GM12891 (cell line): ENCODE measurements at regions not wholly inside any gene's neighbourhood (a gene's known extent, or its start where the extent isn't known, plus 50 kb on each side); places are given as distances from the start of the nearest gene placed in this dataset.
"Not testable (repeated sequence)": the region's sequence is repeated elsewhere in the genome, so short reads cannot be mapped to it uniquely, and the experiment has no call there.

ENCODE experiments used
- DNase-seq: peaks from one replicate; pipeline ENCODE4 v3.0.0; 2011; ENCODE audit warnings: low spot score; ENCODE audit not compliant: insufficient read length
- FAIRE-seq: peaks from 2 replicates; lab custom pipeline; 2011; peaks lifted over from hg19 to GRCh38; lab: Jason Lieb, UNC
- PAX5 ChIP-seq: IDR thresholded peaks from 2 replicates; pipeline ENCODE4 v1.6.1; 2011; ENCODE audit warnings: low read length, moderate library complexity, mild to moderate bottlenecking; ENCODE audit not compliant: insufficient read depth, severe bottlenecking
- POLR2A ChIP-seq: IDR thresholded peaks from 2 replicates; pipeline ENCODE4 v1.6.1; 2011; ENCODE audit warnings: low read depth, low read length, control low read depth
- POLR2AphosphoS5 ChIP-seq: IDR thresholded peaks from 2 replicates; pipeline ENCODE4 v1.6.1; 2011; ENCODE audit warnings: low read depth, low read length, control low read depth
- POU2F2 ChIP-seq: IDR thresholded peaks from 2 replicates; pipeline ENCODE4 v1.6.1; 2011; ENCODE audit warnings: low read depth, mild to moderate bottlenecking, control low read depth, low read length, moderate library complexity
- SPI1 ChIP-seq: IDR thresholded peaks from 2 replicates; pipeline ENCODE4 v1.6.1; 2011; ENCODE audit warnings: low read depth, low read length, control low read depth
- TAF1 ChIP-seq: IDR thresholded peaks from 2 replicates; pipeline ENCODE4 v1.6.1; 2011; ENCODE audit warnings: low read depth, low read length, control low read depth

GRCh38 chr2:83842421-83842820 lies 616.7 kb downstream of the SUCLG1 start:
- TF ChIP-seq PAX5: no peak
- TF ChIP-seq POLR2A: no peak
- no peak for TF ChIP-seq SPI1
- TF ChIP-seq POU2F2: no peak
- TF ChIP-seq TAF1: no peak
- no peak for TF ChIP-seq POLR2AphosphoS5
- FAIRE-seq (no peak), DNase-seq (no peak)

GRCh38 chr2:83837823-83838222 lies 621.3 kb downstream of the SUCLG1 start:
- DNase-seq (no peak), FAIRE-seq (no peak)
- TF ChIP-seq TAF1 (no peak), POU2F2 (no peak), POLR2A (no peak), SPI1 (no peak), POLR2AphosphoS5 (no peak), PAX5 (no peak)

GRCh38 chr2:83827618-83828017 lies 631.5 kb downstream of the SUCLG1 start:
- no peak for TF ChIP-seq SPI1
- no peak for TF ChIP-seq POLR2A
- no peak for TF ChIP-seq TAF1
- no peak for TF ChIP-seq POLR2AphosphoS5
- TF ChIP-seq PAX5: no peak
- no peak for FAIRE-seq
- DNase-seq: no peak

- no peak for DNase-seq
- TF ChIP-seq POLR2A: no peak
- TF ChIP-seq POU2F2: no peak
- TF ChIP-seq PAX5: no peak
- no peak for TF ChIP-seq TAF1
- TF ChIP-seq POLR2AphosphoS5: no peak
- no peak for FAIRE-seq
Measured at GRCh38 chr2:83826577-83826976, 632.5 kb downstream of the SUCLG1 start.

DNA sequence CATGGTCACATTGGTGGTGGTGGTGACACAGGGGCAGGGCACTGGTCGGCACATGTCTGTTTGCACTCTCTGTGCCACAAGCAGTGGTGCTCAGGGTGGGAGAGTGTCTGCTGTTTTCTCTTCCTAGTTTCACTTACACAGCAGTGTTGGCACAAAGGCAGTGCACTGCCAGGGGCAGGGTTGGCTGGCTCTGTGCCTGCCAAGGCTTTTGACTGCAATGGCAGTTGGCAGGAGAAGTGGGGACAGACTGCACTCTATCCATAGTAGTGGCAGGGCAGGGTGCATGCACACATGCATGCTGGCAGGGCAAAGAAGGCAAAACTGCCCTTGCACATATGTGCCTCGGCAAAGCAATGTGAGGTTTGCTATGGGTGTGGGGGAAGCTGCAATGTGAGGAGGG lies 635.9 kb downstream of the SUCLG1 start:
- DNase-seq (no peak), FAIRE-seq (no peak)
- TF ChIP-seq POLR2AphosphoS5: no peak
- no peak for TF ChIP-seq POU2F2
- TF ChIP-seq PAX5: no peak

DNA sequence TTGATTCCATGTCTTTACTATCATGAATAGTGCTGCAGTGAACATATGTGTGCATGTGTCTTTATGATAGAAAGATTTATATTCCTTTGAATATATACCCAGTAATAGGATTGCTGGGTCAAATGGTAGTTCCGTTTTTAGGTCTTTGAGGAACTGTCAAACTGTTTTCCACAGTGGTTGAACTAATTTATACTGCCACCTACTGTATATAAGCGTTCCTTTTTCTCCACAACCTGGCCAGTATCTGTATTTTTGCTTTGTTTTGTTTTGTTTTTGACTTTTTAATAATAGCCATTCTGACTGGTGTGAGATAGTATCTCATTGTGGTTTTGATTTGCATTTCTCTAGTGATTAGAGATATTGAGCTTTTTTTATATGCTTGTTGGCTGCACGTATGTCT lies 641.6 kb downstream of the SUCLG1 start:
- TF ChIP-seq POLR2A (no peak), SPI1 (no peak), PAX5 (no peak), POLR2AphosphoS5 (no peak), POU2F2 (no peak), TAF1 (no peak)
- FAIRE-seq (no peak), DNase-seq (no peak)

GRCh38 chr2:83808878-83809277 lies 650.2 kb downstream of the SUCLG1 start:
- TF ChIP-seq TAF1 (no peak), SPI1 (no peak), POLR2A (no peak), POU2F2 (no peak), PAX5 (no peak), POLR2AphosphoS5 (no peak)
- no peak for FAIRE-seq
- no peak for DNase-seq

GRCh38 chr2:83802604-83803003 lies 656.5 kb downstream of the SUCLG1 start:
- TF ChIP-seq SPI1 (no peak), POLR2A (no peak), POLR2AphosphoS5 (no peak), TAF1 (no peak), POU2F2 (no peak), PAX5 (no peak)

GRCh38 chr2:83795777-83796176 lies 663.3 kb downstream of the SUCLG1 start:
- FAIRE-seq (no peak), DNase-seq (no peak)

More at GRCh38 chr2:83802604-83803003, 656.5 kb downstream of the SUCLG1 start:
- no peak for DNase-seq
- FAIRE-seq: no peak

DNA sequence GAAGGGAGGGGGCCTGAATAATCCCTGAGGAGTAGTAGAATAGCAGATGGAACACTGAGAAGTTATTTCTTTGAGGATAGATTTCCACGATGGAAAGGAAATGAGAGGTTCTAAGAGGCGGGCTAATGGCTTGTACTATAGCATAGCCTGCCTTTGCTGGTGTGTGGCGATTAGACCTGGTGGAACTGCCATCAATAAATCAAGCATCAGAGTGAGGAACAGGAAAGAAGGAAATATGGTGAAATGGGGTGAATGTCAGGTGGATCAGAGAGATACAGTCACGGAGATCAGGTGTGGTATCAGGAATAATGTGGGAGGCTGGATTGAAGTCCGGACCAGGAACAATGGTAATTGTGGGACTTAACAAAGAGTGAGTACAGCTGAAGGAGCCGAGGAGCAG lies 668.6 kb downstream of the SUCLG1 start:
- not testable (repeated sequence) for DNase-seq, FAIRE-seq

More at GRCh38 chr2:83795777-83796176, 663.3 kb downstream of the SUCLG1 start:
- TF ChIP-seq PAX5 (no peak), TAF1 (no peak), POU2F2 (no peak), SPI1 (no peak), POLR2A (no peak), POLR2AphosphoS5 (no peak)

GRCh38 chr2:83789674-83790073 lies 669.4 kb downstream of the SUCLG1 start:
- not testable (repeated sequence) for DNase-seq, FAIRE-seq

- FAIRE-seq, DNase-seq: not testable (repeated sequence)
Measured at GRCh38 chr2:83788938-83789566, 670.0 kb downstream of the SUCLG1 start.
